HG03135 (cell line): ENCODE measurements at regions not wholly inside any gene's neighbourhood (a gene's known extent, or its start where the extent isn't known, plus 50 kb on each side); places are given as distances from the start of the nearest gene placed in this dataset.

Experiments used
- ATAC-seq: cut with Tn5 transposase; IDR thresholded peaks from one replicate; pipeline ENCODE4 v1.9.1; 2021; ENCODE audit warnings: mild to moderate bottlenecking, moderate library complexity; ENCODE audit not compliant: unreplicated experiment

DNA sequence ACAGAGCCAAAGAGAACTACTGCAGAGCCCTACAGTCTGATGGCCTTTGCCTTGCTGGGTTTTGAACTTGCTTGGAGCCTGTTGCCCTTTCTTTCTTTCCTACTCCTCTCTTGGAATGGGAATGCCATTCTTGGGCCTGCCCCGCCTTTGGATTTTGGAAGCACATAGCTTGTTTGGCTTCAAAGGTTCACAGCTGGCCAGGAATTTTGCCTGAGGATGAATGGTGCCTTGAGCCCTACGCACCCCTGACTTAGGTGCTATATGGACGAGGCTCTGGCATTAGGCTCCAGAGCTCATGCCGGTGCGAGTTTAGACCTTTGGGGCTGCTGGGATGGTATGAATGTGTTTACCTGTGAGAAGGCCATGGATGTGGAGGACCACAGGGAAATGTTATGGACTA, 663.3 kb upstream of the HS6ST1 start:
- no peak for ATAC-seq

DNA sequence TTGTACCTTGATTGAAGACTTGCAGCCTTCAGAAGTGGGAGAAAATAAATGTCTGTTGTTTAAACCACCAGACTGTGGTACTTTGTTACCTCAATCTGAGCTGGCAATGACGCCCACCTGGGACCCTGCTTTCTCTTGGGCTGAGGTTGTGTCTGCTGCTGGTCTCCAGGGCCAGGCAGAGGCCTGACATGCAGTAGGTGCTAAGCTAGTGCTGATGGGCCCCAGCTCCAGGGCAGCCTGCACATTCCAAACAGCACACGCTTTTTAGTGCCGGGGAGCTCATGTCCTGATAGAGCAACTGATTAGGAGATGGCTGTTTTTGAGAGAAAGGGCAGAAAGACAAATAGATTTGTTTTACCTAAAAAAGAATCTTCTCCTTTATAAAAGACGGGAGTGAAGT, 664.0 kb upstream of the HS6ST1 start:
- ATAC-seq = no peak

DNA sequence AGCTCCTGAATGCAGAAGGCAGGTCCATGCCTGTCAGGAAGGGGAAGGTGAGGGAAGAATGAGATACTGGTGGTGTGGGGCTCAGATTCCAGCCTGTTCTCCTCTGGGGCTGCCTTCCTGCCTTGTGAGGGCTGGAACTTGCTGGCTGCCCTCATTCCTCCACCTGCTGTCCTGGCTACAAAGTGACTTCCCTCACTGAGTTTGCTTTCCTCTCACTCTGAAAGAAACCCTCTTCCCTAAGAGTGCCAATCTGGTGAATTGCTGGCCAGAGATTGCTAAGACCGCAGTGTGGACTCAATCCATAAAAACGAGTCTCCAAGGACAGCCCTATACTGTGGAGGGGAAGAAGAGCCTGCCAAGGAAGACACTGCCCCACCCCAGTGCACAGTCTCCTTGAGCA, 664.4 kb upstream of the HS6ST1 start:
- ATAC-seq = no peak

DNA sequence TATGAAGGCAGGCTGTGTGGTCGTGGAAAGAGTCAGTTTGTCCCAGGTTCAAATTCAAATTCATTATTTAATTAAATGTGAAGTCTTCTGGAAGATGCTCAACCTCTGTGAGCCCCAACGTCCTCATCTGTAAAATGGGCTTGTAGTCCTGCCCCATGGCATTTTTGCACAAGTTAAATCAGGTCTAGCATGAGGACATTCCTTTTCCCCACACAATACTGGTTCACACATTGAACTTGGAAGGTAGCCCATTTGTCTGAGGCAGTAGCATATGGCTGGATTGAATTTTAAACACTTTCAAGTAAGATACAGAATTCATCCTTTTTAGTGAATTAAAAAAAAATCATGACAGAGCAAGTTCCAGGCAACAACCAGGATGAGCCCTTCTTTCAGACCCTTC, 665.4 kb upstream of the HS6ST1 start:
- no peak for ATAC-seq

DNA sequence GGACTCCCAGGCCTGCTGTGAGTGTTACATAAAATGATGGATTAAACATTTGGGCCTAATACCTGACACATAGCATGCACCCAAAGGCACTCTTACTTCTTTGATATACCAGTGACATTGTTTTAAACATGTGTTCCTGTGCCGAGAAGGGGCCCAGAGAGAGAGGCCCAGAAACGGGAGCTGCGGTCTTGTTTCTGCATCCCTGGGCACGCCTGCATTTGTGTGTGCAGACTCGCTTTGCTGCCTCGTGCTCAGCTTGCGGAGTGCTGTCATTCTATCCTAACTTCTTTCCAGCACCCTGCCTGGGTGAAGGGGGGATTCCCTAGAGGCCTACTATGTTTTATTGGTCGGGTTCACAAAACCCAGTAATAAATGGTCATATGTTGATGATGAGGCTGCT, 666.2 kb upstream of the HS6ST1 start:
- ATAC-seq = no peak

DNA sequence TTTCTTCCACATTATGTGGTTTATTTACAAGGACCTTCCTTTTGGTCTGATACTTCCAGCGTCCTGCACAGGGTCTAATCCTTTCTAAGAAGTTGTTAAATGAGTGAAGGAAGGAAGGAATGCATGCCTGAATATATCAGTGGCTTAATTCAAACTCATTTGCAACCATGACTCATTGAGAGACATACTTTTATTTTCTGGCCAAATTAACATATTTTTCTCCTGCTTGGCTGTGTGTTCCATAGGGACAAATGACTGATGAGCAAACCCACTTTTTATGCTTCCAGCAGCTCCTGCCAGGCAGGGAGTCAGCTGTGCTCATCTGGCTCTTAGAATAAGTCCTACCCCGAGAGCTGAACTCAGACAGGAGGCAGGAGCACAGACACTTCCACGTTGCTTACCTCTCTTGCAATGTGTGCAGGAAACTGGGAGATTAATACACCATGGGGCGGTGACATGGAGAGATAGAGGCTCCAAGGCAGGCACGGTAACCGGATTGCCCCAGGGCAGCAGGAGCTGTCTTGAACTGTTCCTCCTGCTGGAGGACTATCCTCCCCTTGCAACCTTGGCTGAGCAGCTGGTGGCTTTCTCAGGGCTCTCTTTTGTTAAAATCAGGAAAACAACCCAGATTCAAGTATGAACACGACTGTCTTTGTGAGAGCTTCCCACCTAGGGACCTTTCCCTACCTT, 667.5 kb upstream of the HS6ST1 start:
- no peak for ATAC-seq

DNA sequence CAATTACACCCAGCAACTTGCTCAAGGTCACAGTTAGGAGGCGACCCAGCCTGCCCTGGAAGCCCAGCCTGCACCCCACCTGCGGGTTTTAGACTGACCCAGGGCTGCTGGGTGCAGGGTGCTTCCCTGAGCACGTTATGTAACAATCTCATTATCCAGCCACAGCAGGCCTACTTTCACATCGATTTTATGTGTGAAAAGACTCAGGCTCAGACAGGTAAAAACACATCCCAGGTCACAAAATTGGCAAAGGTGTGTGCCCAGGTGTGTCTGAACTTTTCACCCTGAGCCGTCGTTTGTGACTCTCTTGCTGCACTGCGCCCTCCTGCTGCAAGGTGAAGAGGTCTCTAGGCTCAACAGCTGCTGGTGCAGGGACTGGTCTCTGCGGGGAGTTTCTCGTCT, 668.2 kb upstream of the HS6ST1 start:
- ATAC-seq = no peak

DNA sequence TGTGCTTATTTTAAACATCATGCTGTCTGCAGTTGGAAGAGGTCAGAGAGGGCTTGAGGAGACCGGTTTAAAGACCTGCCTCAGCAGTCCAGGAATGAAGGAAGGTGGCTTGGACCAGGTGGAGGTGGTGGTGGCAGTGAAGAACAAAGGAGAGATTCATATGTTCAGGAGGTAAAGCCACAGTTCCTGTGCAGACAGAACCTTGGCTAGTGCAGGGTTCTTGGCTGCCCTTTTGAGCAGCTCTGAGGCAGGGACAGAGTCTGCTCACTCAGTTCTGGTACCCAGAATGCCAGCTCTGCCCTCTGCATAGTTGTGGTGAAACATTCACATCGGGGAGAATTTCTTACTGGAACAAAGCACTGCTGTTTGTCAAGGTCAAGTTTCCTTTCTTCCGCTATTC, 669.7 kb upstream of the HS6ST1 start:
- no peak for ATAC-seq

DNA sequence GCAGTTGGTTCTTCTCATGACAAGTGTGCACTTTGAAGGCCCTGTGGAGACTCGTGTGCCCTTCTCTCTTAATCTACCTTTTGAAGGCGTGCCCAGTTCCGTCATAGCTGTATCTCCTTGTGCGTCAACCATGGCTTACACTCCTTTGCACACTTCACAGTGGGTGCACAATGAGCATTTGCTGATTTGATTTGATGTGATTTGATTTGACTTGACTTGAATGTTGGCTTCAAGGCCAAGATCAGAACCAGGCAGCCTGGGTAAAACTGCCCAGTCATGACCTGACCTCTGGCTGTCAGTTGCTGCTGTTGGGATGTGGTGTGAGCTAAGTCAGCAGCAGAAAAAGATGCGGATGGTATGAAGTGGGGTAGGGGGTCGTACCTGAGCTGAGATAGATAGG, 670.3 kb upstream of the HS6ST1 start:
- ATAC-seq = no peak

DNA sequence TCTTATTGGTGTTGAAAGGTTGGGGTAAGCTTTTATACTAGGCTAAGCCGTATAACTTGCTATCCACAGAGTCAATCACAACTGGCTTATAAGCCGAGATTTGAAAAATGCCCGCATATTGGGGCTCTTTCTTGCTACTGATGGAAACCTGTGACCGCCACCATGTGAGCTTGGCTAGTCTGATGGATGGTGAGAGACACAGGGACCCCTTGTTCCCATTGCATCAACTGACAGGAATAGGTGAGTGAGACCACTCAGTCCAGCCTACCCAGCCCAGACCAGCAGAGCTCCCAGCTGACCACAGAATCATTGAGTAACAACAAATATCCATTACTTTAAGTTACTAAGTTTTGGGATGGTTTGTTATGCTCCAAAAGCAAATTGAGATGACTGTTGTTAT, 676.4 kb upstream of the HS6ST1 start:
- no peak for ATAC-seq

DNA sequence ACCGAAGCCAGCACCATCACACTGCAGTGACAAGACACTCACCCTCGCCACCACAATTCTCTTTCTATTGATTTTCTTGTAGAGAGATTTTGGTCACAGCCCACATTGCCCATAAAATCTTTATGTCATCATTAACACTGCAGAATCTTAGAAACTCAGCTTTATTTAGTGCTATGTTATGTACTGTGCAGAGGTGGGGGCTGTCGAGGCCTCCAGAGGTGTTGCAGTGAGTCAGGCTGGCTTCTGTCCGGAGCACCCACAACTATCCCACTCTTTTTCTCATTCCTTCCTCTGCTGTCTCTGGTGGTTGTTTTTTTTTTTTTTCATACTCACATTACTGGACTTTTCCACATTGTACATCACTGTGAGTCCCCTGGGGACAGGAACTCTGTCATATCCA, 677.4 kb upstream of the HS6ST1 start:
- no peak for ATAC-seq

DNA sequence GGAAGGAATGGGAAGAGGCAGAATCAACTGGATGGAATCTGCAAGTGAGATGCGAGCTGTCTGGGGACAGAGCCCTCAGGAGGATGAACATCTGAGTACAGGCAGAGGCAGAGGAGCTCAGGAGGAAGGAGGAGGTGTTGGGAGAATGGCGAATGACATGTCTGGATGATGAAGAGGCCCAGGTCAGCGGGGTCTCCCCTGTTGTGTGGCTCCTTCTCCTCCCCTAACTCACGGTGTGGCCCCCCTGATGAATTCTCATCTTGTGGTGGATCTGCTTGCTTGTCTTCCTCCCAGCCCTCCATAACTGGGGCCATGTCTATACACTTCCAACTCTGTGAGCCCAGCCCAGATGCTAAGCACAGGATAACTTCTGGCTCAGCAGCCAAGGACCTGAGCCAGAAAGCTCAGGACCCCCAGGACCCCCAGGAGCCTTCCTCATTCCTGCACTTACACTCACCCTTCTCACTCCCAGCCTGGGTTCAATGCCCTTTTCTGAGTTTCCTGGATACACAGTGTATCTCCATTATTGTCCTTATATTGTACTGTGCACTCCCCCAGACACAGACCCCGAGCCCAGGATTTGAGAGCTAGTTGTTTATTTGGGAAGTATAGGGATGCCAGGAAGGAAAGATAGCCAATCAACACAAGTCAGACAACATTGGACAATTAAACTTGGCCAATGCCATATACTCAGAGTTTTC, 678.6 kb upstream of the HS6ST1 start:
- ATAC-seq = no peak

DNA sequence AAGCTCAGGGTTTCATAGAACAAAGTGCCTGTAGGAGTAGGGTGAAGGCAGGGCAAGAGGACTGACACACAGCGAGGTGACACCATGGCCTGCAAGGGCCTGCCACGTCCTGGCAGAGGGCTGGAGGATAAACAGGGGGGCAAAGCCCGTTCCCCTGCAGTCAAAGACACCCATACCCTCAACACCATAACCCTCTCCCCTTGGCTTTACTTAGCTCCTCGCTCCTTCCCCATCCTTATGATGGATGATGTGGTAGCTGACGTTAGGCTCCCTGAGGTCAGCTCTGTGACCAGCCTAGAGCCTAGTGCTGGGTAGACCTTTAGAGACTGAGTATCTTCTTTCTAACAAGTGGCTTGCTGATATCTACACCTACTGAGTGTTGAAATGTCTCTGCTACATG, 683.3 kb upstream of the HS6ST1 start:
- no peak for ATAC-seq

DNA sequence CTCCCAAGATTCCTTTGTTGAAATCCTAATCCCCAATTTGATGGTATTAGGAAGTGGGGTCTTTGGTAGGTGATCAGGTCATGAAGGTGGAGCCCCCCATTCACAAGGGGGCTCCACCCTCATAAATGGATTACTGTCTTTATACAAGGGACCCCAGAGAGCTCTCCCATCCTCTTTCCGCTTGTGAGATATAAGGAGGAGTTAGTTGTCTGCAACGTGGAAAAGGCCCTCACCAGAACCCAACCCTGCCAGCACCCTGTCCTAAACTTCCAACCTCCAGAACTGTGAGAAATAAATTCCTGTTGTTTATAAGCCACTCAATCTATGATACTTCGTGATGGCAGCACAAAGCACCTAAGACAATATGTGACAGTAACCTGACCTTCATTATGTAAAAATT, 684.1 kb upstream of the HS6ST1 start:
- ATAC-seq = no peak

DNA sequence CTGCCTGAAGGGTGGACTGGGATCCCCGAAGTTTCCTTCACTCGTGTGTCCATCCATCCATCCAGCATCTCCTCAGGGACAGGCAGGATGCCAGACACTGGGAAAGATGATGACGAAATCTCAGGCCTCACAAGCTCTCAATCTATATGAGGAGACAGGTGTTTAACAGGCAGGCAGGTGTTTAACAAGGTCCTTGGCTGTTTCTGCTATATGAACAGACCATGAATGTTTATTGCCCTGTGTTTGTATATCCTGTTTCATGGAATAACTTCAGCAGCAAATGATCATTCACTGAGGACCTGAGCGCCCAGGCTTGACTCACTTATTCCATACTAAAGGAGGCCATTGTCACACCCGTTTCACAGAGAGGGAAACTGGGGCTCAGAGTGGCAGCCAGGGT, 685.8 kb upstream of the HS6ST1 start:
- no peak for ATAC-seq

DNA sequence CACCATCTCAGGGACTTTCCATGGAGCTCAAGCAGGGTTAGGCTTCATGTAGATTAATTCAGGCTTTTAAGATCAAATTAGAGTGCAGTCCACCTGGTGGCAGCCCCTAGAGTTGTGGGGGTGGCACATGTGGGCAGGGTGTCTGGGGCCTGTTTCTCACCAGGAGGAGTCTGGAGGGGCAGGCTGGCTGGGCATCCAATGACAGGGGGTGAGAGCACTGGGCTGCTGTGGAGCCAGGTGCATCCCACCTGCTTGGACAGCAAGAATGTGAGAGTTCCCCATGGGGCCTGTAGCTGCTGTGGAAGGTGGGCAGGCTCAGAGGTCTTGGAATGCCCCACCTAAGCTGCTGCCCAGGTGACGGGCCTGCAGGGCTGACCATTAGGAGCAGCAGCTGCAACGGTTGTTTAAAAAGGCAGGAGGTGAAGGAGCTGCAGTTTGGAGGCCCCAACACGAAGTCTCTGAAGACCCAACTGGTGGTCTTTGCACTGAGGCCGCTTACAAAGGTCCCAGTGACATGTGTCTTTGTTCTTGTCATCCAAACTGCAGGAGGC, 686.3 kb upstream of the HS6ST1 start:
- no peak for ATAC-seq

DNA sequence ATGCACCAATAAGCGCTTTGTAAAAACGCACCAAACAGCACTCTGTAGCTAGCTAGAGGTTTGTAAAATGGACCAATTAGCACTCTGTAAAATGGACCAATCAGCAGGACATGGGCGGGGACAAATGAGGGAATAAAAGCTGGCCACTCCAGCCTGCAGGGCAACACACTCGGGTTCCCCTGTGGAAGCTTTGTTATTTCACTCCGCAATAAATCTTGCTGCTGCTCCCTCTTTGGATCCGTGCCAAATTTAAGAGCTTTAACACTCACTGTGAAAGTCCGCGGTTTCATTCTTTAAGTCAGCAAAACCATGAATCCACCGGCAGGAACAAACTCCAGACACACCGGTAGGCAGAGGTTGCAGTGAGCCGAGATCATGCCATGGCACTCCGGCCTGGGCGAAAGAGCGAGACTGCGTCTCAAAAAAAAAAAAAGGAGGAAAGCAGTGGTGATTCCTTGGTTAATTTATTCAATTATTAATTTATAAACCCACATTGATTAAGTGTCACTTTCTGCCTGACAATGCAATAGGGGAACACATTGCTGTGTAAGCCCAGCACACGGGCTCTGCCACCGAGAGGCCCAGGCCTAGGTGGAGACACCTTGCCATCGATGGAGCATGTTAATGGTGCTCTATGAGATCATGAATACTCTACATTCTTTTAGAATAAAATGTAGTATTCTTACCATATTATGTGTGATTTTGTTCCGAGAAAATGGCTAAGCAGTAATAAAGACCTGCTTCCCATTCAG, 687.6 kb upstream of the HS6ST1 start:
- no peak for ATAC-seq

DNA sequence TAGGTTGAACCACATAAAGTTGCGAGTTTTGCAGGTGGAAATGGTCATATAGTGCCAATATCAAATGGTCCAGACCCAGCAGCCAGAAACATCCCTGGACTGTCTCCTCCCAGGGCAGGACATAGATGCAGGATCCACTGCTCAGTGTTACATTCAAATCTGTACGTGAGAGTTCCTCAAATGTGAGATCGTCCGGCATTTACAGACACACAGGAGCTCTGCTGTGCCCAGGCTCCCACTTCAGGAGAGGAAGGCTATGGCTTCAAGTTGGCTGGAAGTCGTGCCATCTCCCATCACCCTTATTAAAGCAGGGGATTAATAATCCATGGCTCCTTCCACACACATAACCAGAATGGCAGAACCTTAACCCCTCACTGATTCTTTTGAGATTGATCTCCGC, 688.2 kb upstream of the HS6ST1 start:
- no peak for ATAC-seq

DNA sequence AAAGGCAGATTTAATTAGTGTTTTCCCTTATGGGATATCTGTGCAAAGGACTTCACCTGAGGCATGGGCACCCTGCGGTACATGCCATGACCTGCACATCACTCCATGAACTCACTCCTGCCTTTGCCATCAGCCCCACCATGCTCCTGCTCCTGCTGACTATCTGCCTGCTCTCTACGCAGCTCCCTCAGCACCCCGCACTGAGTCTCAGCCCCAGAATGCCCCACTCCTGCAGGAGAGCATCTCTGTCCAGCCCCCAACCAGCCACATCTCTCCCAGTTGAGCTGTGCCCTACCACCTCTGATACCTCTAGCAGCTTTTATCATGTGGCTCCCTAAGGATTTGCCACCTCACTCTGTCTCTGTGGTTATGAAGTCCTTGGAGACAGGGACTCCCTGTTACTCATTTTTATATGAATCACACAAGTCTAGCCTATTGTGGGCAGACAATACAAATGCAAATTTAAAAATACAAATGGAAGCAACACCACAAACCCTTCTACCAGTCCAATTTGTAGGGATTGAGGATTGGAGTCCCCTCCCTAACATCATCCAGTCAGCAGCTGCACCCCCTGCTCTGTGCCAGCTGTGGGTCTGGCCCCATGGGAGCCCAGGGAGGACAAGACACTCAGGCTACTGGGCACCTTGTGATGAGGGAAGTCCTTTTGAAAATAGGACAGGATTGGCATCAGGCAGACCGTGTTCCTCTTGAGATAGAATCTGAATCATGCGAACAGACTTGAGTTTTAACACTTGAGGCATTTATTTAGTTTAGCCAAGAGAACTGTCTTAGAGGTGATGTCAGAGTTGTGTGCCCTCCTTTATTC, 689.6 kb upstream of the HS6ST1 start:
- ATAC-seq = no peak

DNA sequence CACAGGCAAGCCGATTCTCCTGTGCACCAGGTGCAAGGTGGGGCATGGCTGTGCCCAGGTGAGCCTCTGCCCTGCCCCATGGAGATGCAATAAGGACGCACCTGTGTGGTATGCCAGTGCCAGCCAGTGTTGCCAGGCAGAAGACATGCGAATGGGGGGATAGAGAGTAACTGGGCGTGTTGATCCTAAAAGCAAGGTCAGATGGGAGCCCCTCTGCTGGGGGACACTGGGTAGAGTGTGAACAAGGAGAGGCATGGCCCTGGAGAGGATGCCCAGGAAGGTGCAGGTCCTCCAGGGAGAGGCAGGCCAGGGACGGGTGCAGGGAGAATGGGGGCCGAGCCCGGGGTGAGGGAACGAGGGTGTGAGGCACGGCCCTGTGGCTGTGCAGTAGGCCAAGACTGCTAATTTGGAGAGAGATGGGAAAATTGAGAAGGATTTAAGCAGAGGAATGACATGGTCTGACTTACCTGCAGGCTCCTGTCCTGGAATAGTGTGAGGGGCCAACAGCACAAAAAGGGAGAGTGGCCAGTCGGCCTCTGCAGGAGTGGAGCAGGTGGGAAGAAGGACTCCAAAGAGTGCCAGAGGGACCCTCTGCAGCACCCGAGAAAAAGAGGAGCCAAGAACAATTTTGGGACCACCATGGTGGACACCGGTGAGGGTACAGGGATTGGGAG, 690.4 kb upstream of the HS6ST1 start:
- no peak for ATAC-seq
